Caco-2 (cell line): ENCODE measurements at regions not wholly inside any gene's neighbourhood (a gene's known extent, or its start where the extent isn't known, plus 50 kb on each side); places are given as distances from the start of the nearest gene placed in this dataset.
"Not testable (repeated sequence)": the region's sequence is repeated elsewhere in the genome, so short reads cannot be mapped to it uniquely, and the experiment has no call there.

Experiments
- BruUV-seq: library from RNA; stranded (reverse); fragments of 400-500 nt; replicated peaks from 2 replicates; lab custom pipeline; 2021; lab: Mats Ljungman, UMichigan
- CTCF ChIA-PET: fragments of 300-600 bp; sonication (Branson Sonifier 250); formaldehyde crosslinking; loops from one replicate; lab custom pipeline; 2022; ENCODE audit warnings: antibody characterized with exemption; lab: Charles Lee
- POLR2A ChIA-PET: fragments of 300-600 bp; sonication (Branson Sonifier 250); formaldehyde crosslinking; loops from one replicate; lab custom pipeline; 2022; ENCODE audit warnings: antibody characterized with exemption; lab: Charles Lee
- DNase-seq, 2 experiments: peaks; one replicate each; pipeline versions ENCODE4 v3.0.0 to v3.0.0-alpha.2; 2020 to 2022
- H3K27me3 ChIP-seq: replicated peaks from 2 replicates; pipeline ENCODE4 v1.6.0; 2011; ENCODE audit warnings: low read length; ENCODE audit not compliant: control insufficient read depth, insufficient read depth
- H3K36me3 ChIP-seq: 2 replicates; pipeline ENCODE4 v1.5.1; 2011; ENCODE audit warnings: low read length; ENCODE audit not compliant: control insufficient read depth, insufficient read depth
- H3K4me1 ChIP-seq: fragments of 250-450 bp; sonication (Bioruptor Pico); 2 replicates; pipeline ENCODE4 v1.5.1; 2020; ENCODE audit warnings: mild to moderate bottlenecking
- H3K4me3 ChIP-seq: 2 replicates; pipeline ENCODE4 v1.5.1; 2011; ENCODE audit warnings: low read depth, mild to moderate bottlenecking, control low read depth, low read length
- H3K9me3 ChIP-seq: fragments of 250-450 bp; sonication (Bioruptor Pico); 2 replicates; pipeline ENCODE4 v1.5.1; 2020; ENCODE audit warnings: mild to moderate bottlenecking, moderate library complexity
- H3K27ac Mint-ChIP-seq: one replicate; pipeline ENCODE4 v1.8.0; 2022; ENCODE audit warnings: mixed read lengths; ENCODE audit not compliant: unreplicated experiment
- H3K27me3 Mint-ChIP-seq: one replicate; pipeline ENCODE4 v1.8.0; 2022; ENCODE audit warnings: mixed read lengths; ENCODE audit not compliant: insufficient read depth, unreplicated experiment
- H3K36me3 Mint-ChIP-seq: one replicate; pipeline ENCODE4 v1.8.0; 2022; ENCODE audit warnings: mild to moderate bottlenecking, mixed read lengths; ENCODE audit not compliant: insufficient read depth, unreplicated experiment
- H3K4me1 Mint-ChIP-seq: one replicate; pipeline ENCODE4 v1.8.0; 2022; ENCODE audit warnings: low read depth, mixed read lengths; ENCODE audit not compliant: unreplicated experiment
- H3K4me3 Mint-ChIP-seq: one replicate; pipeline ENCODE4 v1.8.0; 2022; ENCODE audit warnings: mild to moderate bottlenecking, moderate library complexity, mixed read lengths; ENCODE audit not compliant: unreplicated experiment
- H3K9me3 Mint-ChIP-seq: one replicate; pipeline ENCODE4 v1.8.0; 2022; ENCODE audit warnings: mixed read lengths; ENCODE audit not compliant: unreplicated experiment
- CTCF ChIP-seq, 2 experiments: fragments of 200-600 bp in 1 of 2; IDR thresholded peaks; 1 replicate in 1 of 2; 2 replicates in 1 of 2; pipeline versions ENCODE4 v1.5.1 to v1.8.0; 2011 to 2022; ENCODE audit warnings: antibody characterized with exemption in 1 of 2, control low read depth in 1 of 2, inconsistent platforms in 1 of 2, low read depth in 1 of 2, low read length in 1 of 2, mild to moderate bottlenecking in 1 of 2, moderate library complexity in 1 of 2; ENCODE audit not compliant: insufficient read depth in 1 of 2, severe bottlenecking in 1 of 2, unreplicated experiment in 1 of 2
- intact Hi-C: fragments of 100-400 bp; cut with micrococcal nuclease; formaldehyde crosslinking; loops from one replicate; pipeline ENCODE4 v1.10.0; 2022; ENCODE audit not compliant: unreplicated experiment

- ChIA-PET CTCF (no interaction called here), POLR2A (no interaction called here)
- Histone ChIP-seq H3K4me1 (no peaks in the 10 kb centered on the region), H3K27me3 (no peaks in the 10 kb centered on the region), H3K4me3 (no peak overlapping the region), H3K36me3 (no peaks in the 10 kb centered on the region), H3K9me3 (no peaks in the 10 kb centered on the region)
- TF ChIP-seq CTCF (IDR thresholded peaks at IDR 0.05; ENCODE audit: insufficient read depth in 1 of 2, low read depth in 1 of 2, low read length in 1 of 2, severe bottlenecking in 1 of 2, unreplicated experiment in 1 of 2), result no peak
- Mint-ChIP-seq H3K27me3 (no peaks in the 10 kb centered on the region), H3K27ac (no peak overlapping the region), H3K4me3 (no peak overlapping the region), H3K36me3 (no peaks in the 10 kb centered on the region), H3K9me3 (no peaks in the 10 kb centered on the region), H3K4me1 (no peaks in the 10 kb centered on the region)
- intact Hi-C loops, result no loop called here
- no peak for DNase-seq
- no TSS peak for BruUV-seq
Observed at GRCh38 chrX:148290041-148290440, 210.4 kb upstream of the AFF2 start.

GRCh38 chrX:148290931-148291330 is 209.5 kb upstream of the AFF2 start:
- no peak for TF ChIP-seq CTCF (IDR thresholded peaks at IDR 0.05; ENCODE audit: insufficient read depth in 1 of 2, low read depth in 1 of 2, low read length in 1 of 2, severe bottlenecking in 1 of 2, unreplicated experiment in 1 of 2)
- Mint-ChIP-seq H3K4me1 (no peaks in the 10 kb centered on the region), H3K36me3 (no peaks in the 10 kb centered on the region), H3K4me3 (no peak overlapping the region), H3K27ac (no peak overlapping the region), H3K9me3 (no peaks in the 10 kb centered on the region), H3K27me3 (peaks cover 2% of the 10 kb centered on the region)
- no peaks in the 10 kb centered on the region for H3K9me3 ChIP-seq
- H3K36me3 ChIP-seq, result no peaks in the 10 kb centered on the region
- intact Hi-C loops, result no loop called here
- BruUV-seq, result no TSS peak
- ChIA-PET POLR2A (no interaction called here), CTCF (no interaction called here)
- DNase-seq, result no peak
- no peaks in the 10 kb centered on the region for H3K27me3 ChIP-seq
- no peak overlapping the region for H3K4me3 ChIP-seq
- H3K4me1 ChIP-seq, result no peaks in the 10 kb centered on the region

DNA sequence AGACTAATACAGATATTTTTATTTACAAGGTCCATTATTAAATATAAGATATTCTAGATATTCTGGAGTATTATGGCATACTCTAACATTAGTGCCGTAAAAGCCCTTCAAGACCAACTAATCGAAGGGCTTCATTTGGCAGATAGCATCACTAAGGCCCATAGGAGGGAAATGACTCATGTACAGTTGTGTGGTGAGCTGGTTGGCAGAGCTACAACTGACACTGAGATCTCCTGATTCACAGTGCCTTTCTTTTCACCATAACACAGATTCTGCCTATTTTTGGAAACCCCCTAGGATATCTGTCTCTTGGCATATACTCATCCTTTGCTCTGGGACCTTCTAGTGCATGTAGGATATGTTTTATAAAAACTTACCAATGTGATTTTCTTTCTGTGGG is 201.7 kb upstream of the AFF2 start:
- POLR2A ChIA-PET, result no interaction called here
- CTCF ChIA-PET, result no interaction called here
- BruUV-seq, result no TSS peak

GRCh38 chrX:148305214-148305613 is 195.2 kb upstream of the AFF2 start:
- H3K9me3 ChIP-seq, CTCF ChIA-PET, H3K27ac Mint-ChIP-seq, H3K27me3 ChIP-seq, DNase-seq, H3K36me3 ChIP-seq, H3K9me3 Mint-ChIP-seq, H3K4me1 Mint-ChIP-seq, H3K27me3 Mint-ChIP-seq, H3K4me3 Mint-ChIP-seq, intact Hi-C loops, H3K4me3 ChIP-seq, H3K36me3 Mint-ChIP-seq, BruUV-seq, H3K4me1 ChIP-seq, POLR2A ChIA-PET: not testable (repeated sequence)

More for the DNA sequence above, 201.7 kb upstream of the AFF2 start:
- no peaks in the 10 kb centered on the region for H3K9me3 Mint-ChIP-seq
- H3K4me1 Mint-ChIP-seq, result no peaks in the 10 kb centered on the region
- no peak for DNase-seq
- H3K4me1 ChIP-seq, result no peaks in the 10 kb centered on the region
- H3K27me3 Mint-ChIP-seq, result peaks cover 2% of the 10 kb centered on the region
- no peak overlapping the region for H3K4me3 ChIP-seq
- no peak for TF ChIP-seq CTCF (IDR thresholded peaks at IDR 0.05; ENCODE audit: insufficient read depth in 1 of 2, low read depth in 1 of 2, low read length in 1 of 2, severe bottlenecking in 1 of 2, unreplicated experiment in 1 of 2)
- H3K27ac Mint-ChIP-seq, result no peak overlapping the region
- no peak overlapping the region for H3K4me3 Mint-ChIP-seq
- H3K27me3 ChIP-seq, result no peaks in the 10 kb centered on the region
- H3K9me3 ChIP-seq, result no peaks in the 10 kb centered on the region
- intact Hi-C loops, result no loop called here
- no peaks in the 10 kb centered on the region for H3K36me3 Mint-ChIP-seq
- no peaks in the 10 kb centered on the region for H3K36me3 ChIP-seq
